ENCODE measurements at regions not wholly inside any gene's neighbourhood (a gene's known extent, or its start where the extent isn't known, plus 50 kb on each side); places are given as distances from the start of the nearest gene placed in this dataset.

DNA sequence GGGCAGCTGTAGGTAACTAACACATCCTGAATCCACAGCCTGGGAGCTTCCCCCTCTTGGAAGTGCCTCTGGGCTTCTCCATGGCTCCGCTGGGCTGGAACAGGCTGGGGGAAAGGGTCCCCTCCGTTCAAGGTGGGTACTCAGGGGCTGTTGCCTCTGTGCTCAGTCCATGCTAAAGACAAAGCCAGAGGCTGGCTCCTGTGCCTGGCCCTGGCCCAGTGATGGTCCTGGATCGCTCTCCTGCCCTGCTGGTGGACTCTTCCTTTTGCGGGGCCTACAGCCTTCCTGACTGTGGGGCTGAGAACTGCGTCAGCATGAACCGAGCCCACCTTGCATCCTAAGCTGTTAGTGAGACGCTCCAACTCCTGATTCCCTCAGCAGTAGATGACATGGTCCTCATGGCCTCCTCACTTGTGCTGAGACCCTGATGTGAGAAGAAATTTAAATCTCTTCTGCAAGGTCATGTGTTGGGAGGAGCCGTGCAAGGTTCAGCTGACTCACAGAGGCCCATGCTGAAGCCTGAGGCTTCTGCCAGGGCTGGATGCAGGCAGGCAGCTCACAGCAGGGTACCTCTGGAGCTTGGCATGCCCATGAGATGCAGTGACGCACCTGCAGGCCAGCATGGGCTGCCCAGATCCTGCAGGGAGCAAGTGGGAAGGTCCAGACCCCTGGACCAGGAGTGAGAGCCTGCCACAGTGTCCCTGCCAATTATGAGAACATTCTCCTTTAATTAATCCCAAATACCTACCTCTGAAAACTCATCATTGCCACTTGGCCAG lies 1285.5 kb downstream of the TBC1D22A start:
- TF ChIP-seq, protein P1, sequence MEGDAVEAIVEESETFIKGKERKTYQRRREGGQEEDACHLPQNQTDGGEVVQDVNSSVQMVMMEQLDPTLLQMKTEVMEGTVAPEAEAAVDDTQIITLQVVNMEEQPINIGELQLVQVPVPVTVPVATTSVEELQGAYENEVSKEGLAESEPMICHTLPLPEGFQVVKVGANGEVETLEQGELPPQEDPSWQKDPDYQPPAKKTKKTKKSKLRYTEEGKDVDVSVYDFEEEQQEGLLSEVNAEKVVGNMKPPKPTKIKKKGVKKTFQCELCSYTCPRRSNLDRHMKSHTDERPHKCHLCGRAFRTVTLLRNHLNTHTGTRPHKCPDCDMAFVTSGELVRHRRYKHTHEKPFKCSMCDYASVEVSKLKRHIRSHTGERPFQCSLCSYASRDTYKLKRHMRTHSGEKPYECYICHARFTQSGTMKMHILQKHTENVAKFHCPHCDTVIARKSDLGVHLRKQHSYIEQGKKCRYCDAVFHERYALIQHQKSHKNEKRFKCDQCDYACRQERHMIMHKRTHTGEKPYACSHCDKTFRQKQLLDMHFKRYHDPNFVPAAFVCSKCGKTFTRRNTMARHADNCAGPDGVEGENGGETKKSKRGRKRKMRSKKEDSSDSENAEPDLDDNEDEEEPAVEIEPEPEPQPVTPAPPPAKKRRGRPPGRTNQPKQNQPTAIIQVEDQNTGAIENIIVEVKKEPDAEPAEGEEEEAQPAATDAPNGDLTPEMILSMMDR (IDR thresholded peaks at IDR 0.05), result no peak
- Histone ChIP-seq H3K4me3 (no peak overlapping the region), H3K27ac (no peak overlapping the region), H3K36me3 (ENCODE audit: insufficient read depth in 1 of 2, low read depth in 1 of 2) (no peaks in the 10 kb centered on the region), H3K27me3 (ENCODE audit: insufficient read depth in 3 of 3, low read length in 2 of 3) (no peaks in the 10 kb centered on the region), H3K4me1 (no peaks in the 10 kb centered on the region), H3K9me3 (no peaks in the 10 kb centered on the region)
- DNase-seq (no peak), ATAC-seq (no peak)
- WGBS, 3 donors, result 80 to 86% (median 82%) methylated on average over 9 of the region's 9 CpGs
- intact Hi-C loops (cut with DNase I), result no loop called here

DNA sequence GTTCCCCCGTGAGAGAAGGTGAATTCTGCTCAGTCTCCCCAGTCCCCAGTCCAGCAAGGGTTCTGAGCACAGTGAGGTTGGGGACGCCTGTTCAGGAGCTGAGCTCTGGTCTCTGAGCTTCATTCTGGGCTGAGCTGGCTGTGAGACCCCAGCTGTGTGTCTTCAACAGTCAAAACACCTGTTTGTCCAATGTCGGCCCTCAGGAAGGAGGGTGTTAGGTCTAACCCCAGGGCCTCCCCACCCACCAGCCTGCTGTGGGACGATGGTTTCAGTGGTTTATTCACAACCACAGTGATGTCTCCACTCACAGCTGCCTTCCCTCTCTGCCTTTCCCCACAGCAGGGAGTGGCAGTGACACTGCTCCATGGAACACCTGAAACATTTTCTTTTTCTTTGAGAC lies 1282.9 kb downstream of the TBC1D22A start:
- Histone ChIP-seq H3K36me3 (ENCODE audit: insufficient read depth in 1 of 2, low read depth in 1 of 2) (no peaks in the 10 kb centered on the region), H3K9me3 (no peaks in the 10 kb centered on the region), H3K4me3 (no peak overlapping the region), H3K27me3 (ENCODE audit: insufficient read depth in 3 of 3, low read length in 2 of 3) (peaks cover 0 to 2% (median 0%) of the 10 kb centered on the region in 3 donors), H3K27ac (no peak overlapping the region), H3K4me1 (no peaks in the 10 kb centered on the region)
- intact Hi-C loops (cut with DNase I), result no loop called here
- DNase-seq, result no peak
- TF ChIP-seq, protein P1 (IDR thresholded peaks at IDR 0.05), result no peak
- no peak for ATAC-seq
- 41 to 52% (median 49%) methylated on average over 4 of the region's 4 CpGs for WGBS, 3 donors

DNA sequence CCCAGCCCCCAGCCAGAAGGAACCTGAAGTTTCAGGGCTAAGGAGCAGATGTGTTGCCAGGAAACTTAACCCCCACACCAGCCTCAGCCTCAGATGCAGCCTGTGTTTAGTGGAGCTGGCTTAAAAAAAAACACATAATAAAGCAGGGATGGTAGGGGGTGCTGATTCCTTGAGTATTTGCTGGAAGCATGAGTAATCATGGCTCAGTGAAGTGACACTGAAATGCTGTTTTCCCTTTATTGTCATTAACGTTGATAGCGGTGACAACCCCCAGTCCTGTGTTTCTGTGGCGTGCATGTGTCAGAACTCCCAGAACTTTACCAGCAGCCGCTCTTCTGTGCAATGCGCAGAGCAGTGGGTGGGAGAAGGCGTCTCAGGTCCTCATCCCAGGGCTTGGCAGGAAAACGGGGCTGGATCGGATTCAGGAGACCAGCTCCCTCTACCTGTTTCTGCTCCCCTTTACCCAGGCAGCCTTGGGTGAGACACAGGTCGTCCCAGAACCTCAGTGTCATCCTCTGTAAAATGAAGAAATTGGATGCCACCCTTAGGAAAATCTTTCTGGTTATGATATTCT lies 1282.1 kb downstream of the TBC1D22A start:
- intact Hi-C loops (cut with DNase I), result no loop called here
- no peaks in the 10 kb centered on the region for H3K36me3 ChIP-seq (ENCODE audit: insufficient read depth in 1 of 2, low read depth in 1 of 2)
- 35 to 41% (median 40%) methylated on average over 9 of the region's 9 CpGs for WGBS, 3 donors
- H3K9me3 ChIP-seq, result no peaks in the 10 kb centered on the region
- no peak overlapping the region for H3K4me3 ChIP-seq
- H3K4me1 ChIP-seq, result no peaks in the 10 kb centered on the region
- DNase-seq (no peak), ATAC-seq (no peak)
- H3K27ac ChIP-seq, result no peak overlapping the region
- TF ChIP-seq, protein P1 (IDR thresholded peaks at IDR 0.05), result no peak
- H3K27me3 ChIP-seq (ENCODE audit: insufficient read depth in 3 of 3, low read length in 2 of 3), result peaks cover 0 to 2% (median 0%) of the 10 kb centered on the region in 3 donors

DNA sequence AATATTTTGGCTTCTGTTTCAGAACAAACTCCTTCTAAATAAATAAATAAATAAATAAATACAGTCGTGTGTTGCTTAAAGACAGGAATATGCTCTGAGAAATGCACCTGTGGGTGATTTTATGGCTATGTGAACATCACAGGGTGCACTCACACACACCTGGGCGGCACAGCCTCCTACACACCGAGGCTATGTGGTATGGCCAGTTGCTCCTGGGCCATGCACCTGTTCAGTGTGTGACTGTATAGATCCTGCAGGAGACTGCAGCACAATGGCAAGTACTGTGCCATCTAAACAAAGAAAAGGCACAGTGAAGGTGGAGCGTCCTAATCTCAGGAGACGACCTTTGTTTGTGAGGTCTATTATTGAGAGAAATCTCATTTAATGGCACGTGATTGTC lies 1281.1 kb downstream of the TBC1D22A start:
- 82 to 87% (median 84%) methylated on average over 6 of the region's 6 CpGs for WGBS, 3 donors
- no peak overlapping the region for H3K4me3 ChIP-seq

More for the DNA sequence above, 1281.1 kb downstream of the TBC1D22A start:
- no peak overlapping the region for H3K27ac ChIP-seq
- H3K4me1 ChIP-seq, result no peaks in the 10 kb centered on the region
- TF ChIP-seq, protein P1 (IDR thresholded peaks at IDR 0.05), result no peak
- ATAC-seq (no peak), DNase-seq (no peak)
- no peaks in the 10 kb centered on the region for H3K36me3 ChIP-seq (ENCODE audit: insufficient read depth in 1 of 2, low read depth in 1 of 2)
- peaks cover 0 to 2% (median 0%) of the 10 kb centered on the region in 3 donors for H3K27me3 ChIP-seq (ENCODE audit: insufficient read depth in 3 of 3, low read length in 2 of 3)
- intact Hi-C loops (cut with DNase I), result no loop called here
- H3K9me3 ChIP-seq, result no peaks in the 10 kb centered on the region

Data from psoas muscle (tissue), 7 donors.